HT-29 (cell line): ENCODE measurements at regions not wholly inside any gene's neighbourhood (a gene's known extent, or its start where the extent isn't known, plus 50 kb on each side); places are given as distances from the start of the nearest gene placed in this dataset.

ENCODE experiments used
- DNase-seq: peaks from one replicate; pipeline ENCODE4 v3.0.0-alpha.2; 2015; ENCODE audit warnings: low spot score

DNA sequence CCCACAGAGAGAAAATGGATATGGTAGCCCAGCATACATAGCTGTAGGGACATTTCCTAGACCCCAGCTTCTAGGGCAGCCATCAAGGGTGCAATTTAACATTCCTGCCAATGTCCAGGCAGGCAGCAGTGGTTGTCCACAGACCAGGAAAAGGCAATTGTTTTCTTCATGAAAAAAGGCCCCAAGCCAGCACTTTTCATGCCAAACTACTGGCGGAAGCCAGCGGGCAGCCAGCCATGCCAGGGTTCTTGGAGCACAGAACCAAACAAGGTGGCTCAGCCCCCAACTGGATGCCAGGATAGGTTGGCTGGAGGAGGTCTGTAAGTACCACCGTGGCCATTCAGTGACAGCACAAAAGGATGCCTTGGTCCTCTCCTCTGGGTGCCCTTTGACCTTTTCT lies 94.6 kb downstream of the BANF2 start:
- no peak for DNase-seq

DNA sequence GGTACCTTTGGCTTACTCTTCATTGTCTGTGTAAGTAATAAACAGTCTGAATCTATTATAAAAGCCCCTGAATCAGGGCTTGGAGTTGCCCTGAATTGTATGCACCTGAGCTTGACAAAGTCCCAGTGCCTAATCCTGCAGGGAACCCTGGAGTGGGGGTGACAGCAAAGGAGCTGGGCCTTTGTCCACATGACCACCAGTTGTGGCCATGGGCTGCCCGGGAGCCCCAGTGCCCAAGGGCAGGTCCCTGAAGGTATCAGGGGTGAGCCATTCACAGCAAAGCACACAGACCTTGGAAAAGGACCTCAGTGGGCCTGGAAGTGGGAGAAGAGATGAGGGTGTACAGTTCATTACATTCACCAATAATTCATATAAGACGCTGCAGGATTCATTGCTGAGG lies 94.2 kb downstream of the BANF2 start:
- no peak for DNase-seq

DNA sequence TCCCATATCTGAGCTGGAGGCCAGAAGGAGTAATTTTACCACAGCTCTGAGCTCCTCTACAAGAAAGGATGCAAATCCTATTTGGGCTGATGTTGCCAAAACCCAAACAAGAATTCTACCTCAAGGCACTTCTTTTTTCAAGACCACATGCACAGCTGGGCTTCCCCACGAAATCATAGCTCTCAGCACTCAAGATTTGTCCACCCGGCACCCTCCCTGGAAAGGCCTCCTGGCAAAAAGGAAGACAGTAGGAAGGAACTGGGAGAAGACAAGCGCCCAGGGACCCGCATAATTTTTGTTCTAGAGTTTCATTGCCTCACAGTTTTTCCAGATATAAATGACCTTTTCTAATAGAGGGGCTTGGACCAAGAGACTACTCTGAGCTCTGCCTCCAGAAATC lies 90.5 kb downstream of the BANF2 start:
- no peak for DNase-seq

DNA sequence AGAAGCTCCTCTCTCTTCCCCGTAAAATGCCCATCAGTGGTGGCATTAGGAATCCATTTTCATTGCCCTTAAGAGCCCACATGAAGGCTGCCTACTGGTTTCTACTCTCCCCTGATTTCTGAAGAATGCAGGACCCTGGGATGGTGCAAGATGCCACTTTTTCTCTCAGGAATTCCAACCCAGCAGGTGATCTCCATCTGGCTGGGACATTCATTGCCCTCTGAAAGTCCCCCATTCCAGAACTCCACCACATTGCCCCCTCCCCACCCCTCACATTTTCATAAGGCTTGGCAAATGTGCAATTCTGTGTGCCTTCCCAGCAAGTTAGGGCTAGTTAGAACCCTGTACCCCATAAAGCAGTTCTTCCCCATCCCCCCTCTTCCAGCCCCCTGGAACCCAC lies 88.0 kb downstream of the BANF2 start:
- DNase-seq = no peak

- DNase-seq = no peak
Observed at GRCh38 chr20:17786221-17786718, 86.5 kb downstream of the BANF2 start.
